ENCODE measurements at regions not wholly inside any gene's neighbourhood (a gene's known extent, or its start where the extent isn't known, plus 50 kb on each side); places are given as distances from the start of the nearest gene placed in this dataset.

DNA sequence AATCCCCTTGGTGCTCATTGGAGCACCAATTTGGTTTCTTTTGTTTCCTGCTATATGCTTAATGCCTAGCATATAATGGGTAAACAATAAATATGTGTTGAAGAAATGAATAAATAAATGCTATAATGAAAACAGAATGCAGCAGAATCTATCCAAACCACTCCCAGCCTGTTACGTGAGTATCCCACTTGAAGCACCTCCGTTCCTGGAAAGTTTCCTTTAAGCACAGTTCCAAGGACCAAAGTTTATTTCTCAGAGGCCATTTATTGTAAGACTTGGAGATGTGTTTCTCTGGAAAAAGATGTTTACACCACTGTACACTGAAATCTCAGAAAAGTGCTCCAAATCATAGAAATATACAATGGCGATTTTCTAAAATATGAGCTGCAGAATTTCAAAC is 187.0 kb downstream of the SOX9 start:
- no peaks in the 10 kb centered on the region for H3K36me3 Mint-ChIP-seq (ENCODE audit: unreplicated experiment)
- DNase-seq (ENCODE audit: extremely low spot score, unreplicated experiment), result no peak
- H3K4me1 Mint-ChIP-seq (ENCODE audit: unreplicated experiment), result peaks cover 2% of the 10 kb centered on the region
- no peaks in the 10 kb centered on the region for H3K9me3 Mint-ChIP-seq (ENCODE audit: unreplicated experiment)
- no peak overlapping the region for H3K27ac Mint-ChIP-seq (ENCODE audit: unreplicated experiment)
- peaks cover 14% of the 10 kb centered on the region for H3K27me3 Mint-ChIP-seq (ENCODE audit: unreplicated experiment)
- TF ChIP-seq, protein P1, sequence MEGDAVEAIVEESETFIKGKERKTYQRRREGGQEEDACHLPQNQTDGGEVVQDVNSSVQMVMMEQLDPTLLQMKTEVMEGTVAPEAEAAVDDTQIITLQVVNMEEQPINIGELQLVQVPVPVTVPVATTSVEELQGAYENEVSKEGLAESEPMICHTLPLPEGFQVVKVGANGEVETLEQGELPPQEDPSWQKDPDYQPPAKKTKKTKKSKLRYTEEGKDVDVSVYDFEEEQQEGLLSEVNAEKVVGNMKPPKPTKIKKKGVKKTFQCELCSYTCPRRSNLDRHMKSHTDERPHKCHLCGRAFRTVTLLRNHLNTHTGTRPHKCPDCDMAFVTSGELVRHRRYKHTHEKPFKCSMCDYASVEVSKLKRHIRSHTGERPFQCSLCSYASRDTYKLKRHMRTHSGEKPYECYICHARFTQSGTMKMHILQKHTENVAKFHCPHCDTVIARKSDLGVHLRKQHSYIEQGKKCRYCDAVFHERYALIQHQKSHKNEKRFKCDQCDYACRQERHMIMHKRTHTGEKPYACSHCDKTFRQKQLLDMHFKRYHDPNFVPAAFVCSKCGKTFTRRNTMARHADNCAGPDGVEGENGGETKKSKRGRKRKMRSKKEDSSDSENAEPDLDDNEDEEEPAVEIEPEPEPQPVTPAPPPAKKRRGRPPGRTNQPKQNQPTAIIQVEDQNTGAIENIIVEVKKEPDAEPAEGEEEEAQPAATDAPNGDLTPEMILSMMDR (IDR thresholded peaks at IDR 0.05), result no peak
- no peak overlapping the region for H3K4me3 Mint-ChIP-seq (ENCODE audit: unreplicated experiment)

DNA sequence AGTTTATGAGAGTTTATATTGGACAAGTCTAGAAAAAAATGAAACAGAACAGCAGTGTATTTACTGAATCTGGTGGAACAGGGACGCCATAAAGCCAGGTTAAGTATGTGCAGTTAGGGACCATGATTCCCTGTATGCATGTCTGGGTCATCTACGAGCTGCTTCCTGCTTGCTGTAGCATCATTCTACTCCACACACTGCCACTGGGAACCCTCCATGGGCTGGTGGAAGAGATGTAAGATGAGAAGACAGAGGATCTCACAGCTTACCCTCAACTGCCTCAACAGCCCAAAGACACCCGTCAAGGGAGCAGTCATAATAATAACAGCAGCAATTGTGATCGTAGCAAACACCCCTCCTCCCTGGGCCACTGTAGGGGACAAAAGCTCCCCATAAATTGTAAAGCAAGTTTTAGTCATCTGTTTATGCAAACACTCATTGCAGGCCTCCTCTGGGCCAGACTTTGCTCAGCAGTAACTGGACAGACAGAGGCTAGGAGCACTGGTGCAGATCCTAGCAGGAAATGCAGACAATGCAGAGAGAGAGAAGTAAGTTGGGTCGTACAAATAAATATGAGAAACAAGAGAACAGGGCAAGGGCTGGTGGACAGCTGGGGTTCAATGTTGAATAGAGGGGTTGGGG is 188.0 kb downstream of the SOX9 start:
- Mint-ChIP-seq H3K27me3 (ENCODE audit: unreplicated experiment) (peaks cover 14% of the 10 kb centered on the region), H3K36me3 (ENCODE audit: unreplicated experiment) (no peaks in the 10 kb centered on the region), H3K9me3 (ENCODE audit: unreplicated experiment) (no peaks in the 10 kb centered on the region), H3K4me1 (ENCODE audit: unreplicated experiment) (peaks cover 2% of the 10 kb centered on the region), H3K4me3 (ENCODE audit: unreplicated experiment) (no peak overlapping the region), H3K27ac (ENCODE audit: unreplicated experiment) (no peak overlapping the region)
- DNase-seq (ENCODE audit: extremely low spot score, unreplicated experiment), result no peak
- TF ChIP-seq, protein P1 (IDR thresholded peaks at IDR 0.05), result no peak

DNA sequence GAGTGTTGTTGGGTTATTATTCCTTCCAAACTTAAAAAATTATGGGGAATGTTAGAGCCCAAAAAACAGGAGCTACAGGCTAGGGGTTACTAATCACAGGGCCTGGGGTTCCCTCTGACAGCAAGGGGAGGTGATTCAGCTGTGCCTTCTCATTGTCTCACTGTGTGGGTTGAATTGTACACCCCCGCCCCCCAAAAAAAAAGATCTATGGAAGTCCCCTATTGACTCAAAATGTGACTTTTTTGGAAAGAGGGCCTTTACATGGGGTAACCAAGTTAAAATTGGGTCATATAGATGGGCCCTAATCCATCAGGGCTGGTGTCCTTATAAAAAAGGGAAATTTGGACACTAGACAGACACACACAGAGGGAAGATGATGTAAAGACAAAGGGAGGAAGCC is 190.2 kb downstream of the SOX9 start:
- Mint-ChIP-seq H3K27me3 (ENCODE audit: unreplicated experiment) (peaks cover 16% of the 10 kb centered on the region), H3K36me3 (ENCODE audit: unreplicated experiment) (no peaks in the 10 kb centered on the region), H3K4me3 (ENCODE audit: unreplicated experiment) (no peak overlapping the region), H3K27ac (ENCODE audit: unreplicated experiment) (no peak overlapping the region), H3K4me1 (ENCODE audit: unreplicated experiment) (no peaks in the 10 kb centered on the region), H3K9me3 (ENCODE audit: unreplicated experiment) (no peaks in the 10 kb centered on the region)
- TF ChIP-seq, protein P1 (IDR thresholded peaks at IDR 0.05), result no peak
- DNase-seq (ENCODE audit: extremely low spot score, unreplicated experiment), result no peak

DNA sequence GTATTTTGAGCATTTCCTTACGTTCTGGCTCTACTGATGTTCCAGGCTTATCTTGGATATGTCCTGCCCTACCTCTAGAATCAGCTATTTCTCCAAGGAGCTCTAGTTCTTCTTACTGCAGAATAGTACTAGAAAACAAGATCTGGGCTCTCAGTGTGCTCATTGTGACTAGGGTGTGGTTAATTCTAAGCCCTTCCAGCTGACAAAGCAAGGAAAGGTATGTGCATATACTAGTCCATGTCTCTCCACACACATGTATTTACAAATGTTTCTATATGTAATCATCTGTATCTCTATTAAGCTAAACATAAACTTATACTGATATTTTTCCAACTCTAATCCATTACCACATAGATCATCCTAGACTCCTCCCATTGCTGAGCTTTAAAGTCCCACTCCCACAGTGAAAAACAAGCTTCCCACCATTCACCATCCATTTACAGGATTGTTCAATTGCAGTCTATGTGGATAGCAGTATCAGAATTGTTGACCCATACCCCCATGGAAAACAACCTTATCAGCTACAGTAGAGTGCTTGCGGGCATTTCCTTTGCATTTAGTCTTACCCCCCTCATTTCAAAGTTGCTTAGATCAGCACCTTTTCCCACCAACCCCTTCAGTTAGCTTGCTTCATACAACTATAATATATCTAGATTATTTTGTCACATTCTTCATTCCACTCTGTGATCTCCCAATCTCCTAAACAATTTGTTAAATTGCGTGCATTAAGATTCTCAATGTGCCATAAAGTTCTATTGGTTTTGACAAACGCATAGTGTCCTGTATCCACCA is 194.5 kb downstream of the SOX9 start:
- Mint-ChIP-seq H3K27ac (ENCODE audit: unreplicated experiment) (no peak overlapping the region), H3K4me3 (ENCODE audit: unreplicated experiment) (no peak overlapping the region), H3K9me3 (ENCODE audit: unreplicated experiment) (peaks cover 2% of the 10 kb centered on the region), H3K4me1 (ENCODE audit: unreplicated experiment) (peaks cover 1% of the 10 kb centered on the region), H3K27me3 (ENCODE audit: unreplicated experiment) (peaks cover 11% of the 10 kb centered on the region), H3K36me3 (ENCODE audit: unreplicated experiment) (no peaks in the 10 kb centered on the region)
- DNase-seq (ENCODE audit: extremely low spot score, unreplicated experiment), result no peak
- TF ChIP-seq, protein P1 (IDR thresholded peaks at IDR 0.05), result no peak

DNA sequence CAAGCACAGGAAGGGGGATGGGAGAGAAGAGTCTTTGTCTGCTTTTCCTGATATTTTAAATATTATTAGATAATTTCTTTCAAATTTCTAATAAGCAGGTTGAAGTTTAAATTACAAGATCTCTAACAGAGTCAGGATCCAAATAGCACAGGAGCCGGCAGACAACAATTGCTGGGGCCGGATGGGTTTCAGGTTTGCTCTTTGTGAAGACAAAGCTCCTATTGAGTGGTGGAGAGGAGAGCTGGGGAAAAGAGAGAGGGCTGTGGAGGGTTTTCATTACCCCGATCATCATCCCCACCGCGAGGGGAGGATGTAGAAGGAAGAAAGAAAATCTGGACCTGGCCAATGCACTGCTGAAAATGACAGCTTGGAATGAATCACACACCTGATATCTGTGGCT is 197.3 kb downstream of the SOX9 start:
- Mint-ChIP-seq H3K27me3 (ENCODE audit: unreplicated experiment) (peaks cover 15% of the 10 kb centered on the region), H3K4me3 (ENCODE audit: unreplicated experiment) (no peak overlapping the region), H3K36me3 (ENCODE audit: unreplicated experiment) (no peaks in the 10 kb centered on the region), H3K4me1 (ENCODE audit: unreplicated experiment) (peaks cover 1% of the 10 kb centered on the region), H3K9me3 (ENCODE audit: unreplicated experiment) (peaks cover 6% of the 10 kb centered on the region), H3K27ac (ENCODE audit: unreplicated experiment) (no peak overlapping the region)
- DNase-seq (ENCODE audit: extremely low spot score, unreplicated experiment), result no peak
- TF ChIP-seq, protein P1 (IDR thresholded peaks at IDR 0.05), result no peak
